ENCODE measurements at regions not wholly inside any gene's neighbourhood (a gene's known extent, or its start where the extent isn't known, plus 50 kb on each side); places are given as distances from the start of the nearest gene placed in this dataset.
"Not testable (repeated sequence)": the region's sequence is repeated elsewhere in the genome, so short reads cannot be mapped to it uniquely, and the experiment has no call there.

DNA sequence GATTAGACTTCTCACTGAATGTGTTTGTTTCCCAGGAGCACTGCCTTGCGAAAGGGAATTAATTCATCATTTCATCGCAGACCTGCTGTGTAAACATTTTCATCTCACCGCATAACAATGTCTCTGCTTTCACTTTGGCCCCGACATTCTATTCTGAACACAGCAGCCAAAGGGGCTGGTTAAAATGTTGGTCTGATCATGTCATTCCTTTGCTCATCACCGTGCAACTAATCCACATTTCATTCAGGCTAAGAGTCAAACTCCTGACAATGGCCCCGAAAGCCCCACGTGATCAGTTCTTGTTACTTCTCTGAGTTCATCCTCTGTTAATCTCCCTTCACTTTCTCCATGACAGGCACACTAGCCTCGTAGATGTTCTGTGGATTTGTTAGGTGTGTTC, 57.1 kb upstream of the BDP1 start:
- not testable (repeated sequence) for H3K27me3 ChIP-seq (ENCODE audit: insufficient read depth, low read length, poor library complexity, severe bottlenecking)

DNA sequence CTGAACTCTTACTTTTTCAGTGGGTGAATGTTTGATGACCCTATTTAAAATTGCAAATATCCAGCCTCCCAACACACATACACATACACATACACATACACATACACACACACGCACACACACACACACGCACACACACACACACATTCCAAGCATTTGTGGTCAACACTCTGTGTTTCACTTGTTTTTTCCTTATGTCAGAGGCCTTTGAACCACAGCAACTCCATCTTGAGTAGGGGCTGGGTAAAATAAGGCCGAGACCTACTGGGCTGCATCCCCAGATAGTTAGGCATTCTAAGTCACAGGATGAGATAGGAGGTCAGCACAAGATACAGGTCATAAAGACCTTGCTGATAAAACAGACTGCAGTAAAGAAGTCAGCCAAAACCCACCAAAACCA, 56.6 kb upstream of the BDP1 start:
- H3K79me2 ChIP-seq (ENCODE audit: insufficient read depth, low read length); H3K9me2 ChIP-seq (replicated peaks; ENCODE audit: low read depth, low read length); H4K20me1 ChIP-seq (ENCODE audit: insufficient read depth, low read length, poor library complexity, severe bottlenecking); H3K4me1 ChIP-seq (ENCODE audit: insufficient read depth, low read length, poor library complexity, severe bottlenecking); H3K4me3 ChIP-seq (ENCODE audit: low read length, poor library complexity, severe bottlenecking); H3K36me3 ChIP-seq (ENCODE audit: insufficient read depth, low read length); H3F3A ChIP-seq (ENCODE audit: low read depth); H2AFZ ChIP-seq (ENCODE audit: low read length); H3K27me3 ChIP-seq (ENCODE audit: insufficient read depth, low read length, poor library complexity, severe bottlenecking); H3K9ac ChIP-seq (ENCODE audit: low read depth, low read length, poor library complexity, severe bottlenecking); H3K9me3 ChIP-seq (ENCODE audit: insufficient read depth, low read depth, low read length); H3K4me2 ChIP-seq (ENCODE audit: low read depth, low read length, poor library complexity, severe bottlenecking): not testable (repeated sequence)

More for the DNA sequence above, 57.1 kb upstream of the BDP1 start:
- not testable (repeated sequence) for H3K9me2 ChIP-seq (replicated peaks; ENCODE audit: low read depth, low read length); H3K4me1 ChIP-seq (ENCODE audit: insufficient read depth, low read length, poor library complexity, severe bottlenecking); H2AFZ ChIP-seq (ENCODE audit: low read length); H3F3A ChIP-seq (ENCODE audit: low read depth); H4K20me1 ChIP-seq (ENCODE audit: insufficient read depth, low read length, poor library complexity, severe bottlenecking); H3K79me2 ChIP-seq (ENCODE audit: insufficient read depth, low read length); H3K9ac ChIP-seq (ENCODE audit: low read depth, low read length, poor library complexity, severe bottlenecking); H3K36me3 ChIP-seq (ENCODE audit: insufficient read depth, low read length); H3K4me3 ChIP-seq (ENCODE audit: low read length, poor library complexity, severe bottlenecking); H3K9me3 ChIP-seq (ENCODE audit: insufficient read depth, low read depth, low read length); H3K4me2 ChIP-seq (ENCODE audit: low read depth, low read length, poor library complexity, severe bottlenecking)

DNA sequence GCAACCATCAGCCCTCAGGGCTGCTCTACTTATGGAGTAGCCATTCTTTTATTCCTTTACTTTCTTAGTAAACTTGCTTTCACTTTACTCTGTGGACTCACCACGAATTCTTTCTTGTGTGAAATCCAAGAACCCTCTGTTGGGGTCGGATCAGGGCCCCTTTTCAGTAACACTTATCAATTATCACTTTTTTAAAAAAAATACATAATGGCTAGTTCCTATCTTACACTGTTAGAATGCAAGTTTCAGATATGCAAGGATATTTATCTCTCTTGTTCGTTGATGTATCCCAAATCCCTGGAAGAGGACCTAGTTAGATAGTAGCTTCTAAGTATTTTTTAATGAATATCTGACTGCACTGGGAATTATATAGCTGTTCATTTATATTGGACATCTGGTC, 56.0 kb upstream of the BDP1 start:
- H3K9me2 ChIP-seq (replicated peaks; ENCODE audit: low read depth, low read length); H3K4me2 ChIP-seq (ENCODE audit: low read depth, low read length, poor library complexity, severe bottlenecking); H2AFZ ChIP-seq (ENCODE audit: low read length); H4K20me1 ChIP-seq (ENCODE audit: insufficient read depth, low read length, poor library complexity, severe bottlenecking); H3K27me3 ChIP-seq (ENCODE audit: insufficient read depth, low read length, poor library complexity, severe bottlenecking); H3K9ac ChIP-seq (ENCODE audit: low read depth, low read length, poor library complexity, severe bottlenecking); H3K36me3 ChIP-seq (ENCODE audit: insufficient read depth, low read length); H3K4me1 ChIP-seq (ENCODE audit: insufficient read depth, low read length, poor library complexity, severe bottlenecking); H3K9me3 ChIP-seq (ENCODE audit: insufficient read depth, low read depth, low read length); H3K4me3 ChIP-seq (ENCODE audit: low read length, poor library complexity, severe bottlenecking); H3F3A ChIP-seq (ENCODE audit: low read depth); H3K79me2 ChIP-seq (ENCODE audit: insufficient read depth, low read length): not testable (repeated sequence)

DNA sequence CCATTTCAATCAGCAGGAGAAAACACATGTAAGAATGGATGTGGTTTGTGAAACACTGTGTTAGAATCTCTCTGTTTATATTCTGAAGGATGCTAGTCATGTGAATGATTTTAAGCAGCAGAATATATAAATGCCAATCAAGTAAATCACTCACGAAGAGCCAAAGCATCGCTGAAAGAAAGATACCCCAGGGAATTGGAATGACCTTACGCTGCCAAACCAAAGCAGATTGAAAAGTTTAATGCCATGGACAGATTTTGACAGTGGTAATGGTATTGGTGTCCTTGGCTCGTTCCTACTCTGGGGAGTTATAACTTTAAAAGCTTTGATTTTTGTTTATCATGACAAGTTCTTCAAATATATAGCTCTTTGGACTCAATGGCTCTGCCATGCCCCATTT, 54.8 kb upstream of the BDP1 start:
- H3K27me3 ChIP-seq (ENCODE audit: insufficient read depth, low read length, poor library complexity, severe bottlenecking); H3K4me1 ChIP-seq (ENCODE audit: insufficient read depth, low read length, poor library complexity, severe bottlenecking); H3K4me2 ChIP-seq (ENCODE audit: low read depth, low read length, poor library complexity, severe bottlenecking); H3K4me3 ChIP-seq (ENCODE audit: low read length, poor library complexity, severe bottlenecking); H3K9ac ChIP-seq (ENCODE audit: low read depth, low read length, poor library complexity, severe bottlenecking); H3K36me3 ChIP-seq (ENCODE audit: insufficient read depth, low read length); H3F3A ChIP-seq (ENCODE audit: low read depth); H3K9me3 ChIP-seq (ENCODE audit: insufficient read depth, low read depth, low read length); H4K20me1 ChIP-seq (ENCODE audit: insufficient read depth, low read length, poor library complexity, severe bottlenecking); H3K9me2 ChIP-seq (replicated peaks; ENCODE audit: low read depth, low read length); H3K79me2 ChIP-seq (ENCODE audit: insufficient read depth, low read length); H2AFZ ChIP-seq (ENCODE audit: low read length): not testable (repeated sequence)

DNA sequence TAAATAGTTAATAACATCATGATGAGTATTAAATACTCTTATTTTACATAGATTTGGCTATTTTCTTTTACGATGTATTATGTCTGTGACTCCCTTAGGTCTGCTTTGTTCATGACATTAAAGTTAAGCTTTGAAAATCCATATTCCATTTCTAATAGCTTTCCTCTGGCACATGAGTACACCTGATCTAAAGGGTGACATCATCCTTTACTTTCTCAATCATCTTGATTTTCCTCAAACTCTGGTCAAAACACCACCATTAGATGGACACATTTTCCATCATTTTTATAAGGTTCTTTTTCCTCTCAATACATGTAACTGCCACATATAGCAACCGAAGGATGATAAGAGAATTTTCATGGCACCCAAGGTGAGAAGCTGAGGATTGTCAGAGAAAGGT, 54.3 kb upstream of the BDP1 start:
- not testable (repeated sequence) for H3K4me3 ChIP-seq (ENCODE audit: low read length, poor library complexity, severe bottlenecking); H3K9ac ChIP-seq (ENCODE audit: low read depth, low read length, poor library complexity, severe bottlenecking); H3K9me3 ChIP-seq (ENCODE audit: insufficient read depth, low read depth, low read length); H2AFZ ChIP-seq (ENCODE audit: low read length); H3K9me2 ChIP-seq (replicated peaks; ENCODE audit: low read depth, low read length); H3K4me2 ChIP-seq (ENCODE audit: low read depth, low read length, poor library complexity, severe bottlenecking); H3K27me3 ChIP-seq (ENCODE audit: insufficient read depth, low read length, poor library complexity, severe bottlenecking); H3F3A ChIP-seq (ENCODE audit: low read depth); H3K79me2 ChIP-seq (ENCODE audit: insufficient read depth, low read length); H3K36me3 ChIP-seq (ENCODE audit: insufficient read depth, low read length); H3K4me1 ChIP-seq (ENCODE audit: insufficient read depth, low read length, poor library complexity, severe bottlenecking); H4K20me1 ChIP-seq (ENCODE audit: insufficient read depth, low read length, poor library complexity, severe bottlenecking)

DNA sequence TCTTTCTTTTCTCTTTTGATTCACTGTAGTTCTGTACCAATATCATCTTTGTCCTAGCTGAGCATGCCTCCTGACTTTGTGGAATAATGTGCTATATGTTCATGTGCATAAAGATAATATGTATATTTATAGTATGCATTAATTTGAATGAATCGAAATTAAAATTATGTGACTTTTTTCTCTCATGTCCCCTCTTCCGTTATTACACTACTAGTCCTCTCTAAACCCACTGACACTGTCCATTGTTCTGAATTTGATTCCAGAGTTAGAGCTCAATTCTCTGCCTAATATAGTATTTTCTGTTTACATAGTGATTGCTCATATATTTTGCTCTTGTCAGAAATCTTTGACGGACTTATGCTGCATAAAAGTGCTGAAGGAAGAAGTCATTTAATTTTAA, 53.9 kb upstream of the BDP1 start:
- not testable (repeated sequence) for H3K9me2 ChIP-seq (replicated peaks; ENCODE audit: low read depth, low read length); H2AFZ ChIP-seq (ENCODE audit: low read length); H3K9me3 ChIP-seq (ENCODE audit: insufficient read depth, low read depth, low read length); H3K9ac ChIP-seq (ENCODE audit: low read depth, low read length, poor library complexity, severe bottlenecking); H3K36me3 ChIP-seq (ENCODE audit: insufficient read depth, low read length); H3K27me3 ChIP-seq (ENCODE audit: insufficient read depth, low read length, poor library complexity, severe bottlenecking); H3K4me1 ChIP-seq (ENCODE audit: insufficient read depth, low read length, poor library complexity, severe bottlenecking); H3K79me2 ChIP-seq (ENCODE audit: insufficient read depth, low read length); H3K4me2 ChIP-seq (ENCODE audit: low read depth, low read length, poor library complexity, severe bottlenecking); H4K20me1 ChIP-seq (ENCODE audit: insufficient read depth, low read length, poor library complexity, severe bottlenecking); H3F3A ChIP-seq (ENCODE audit: low read depth); H3K4me3 ChIP-seq (ENCODE audit: low read length, poor library complexity, severe bottlenecking)

DNA sequence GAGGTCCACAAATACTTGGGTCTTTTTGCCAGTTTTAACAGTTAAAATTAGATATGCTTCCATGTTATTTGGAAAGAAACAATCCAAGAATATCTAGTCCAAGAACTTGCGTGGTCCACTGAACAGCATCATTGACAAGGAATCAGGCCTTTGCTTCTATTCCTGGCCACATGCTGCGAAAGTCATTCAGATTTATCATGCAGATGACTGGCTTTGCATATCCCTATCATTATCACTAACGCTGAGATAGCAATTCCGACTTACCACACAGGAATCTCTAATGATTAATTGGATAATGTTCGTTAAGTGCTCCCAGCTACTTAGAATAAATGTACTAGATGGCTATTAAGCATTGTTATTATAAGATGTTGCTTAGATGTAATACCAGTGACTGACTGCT, 51.0 kb upstream of the BDP1 start:
- not testable (repeated sequence) for H3K4me2 ChIP-seq (ENCODE audit: low read depth, low read length, poor library complexity, severe bottlenecking); H3F3A ChIP-seq (ENCODE audit: low read depth); H3K4me1 ChIP-seq (ENCODE audit: insufficient read depth, low read length, poor library complexity, severe bottlenecking); H3K36me3 ChIP-seq (ENCODE audit: insufficient read depth, low read length); H3K9me2 ChIP-seq (replicated peaks; ENCODE audit: low read depth, low read length); H3K9me3 ChIP-seq (ENCODE audit: insufficient read depth, low read depth, low read length); H2AFZ ChIP-seq (ENCODE audit: low read length); H3K9ac ChIP-seq (ENCODE audit: low read depth, low read length, poor library complexity, severe bottlenecking); H3K27me3 ChIP-seq (ENCODE audit: insufficient read depth, low read length, poor library complexity, severe bottlenecking); H4K20me1 ChIP-seq (ENCODE audit: insufficient read depth, low read length, poor library complexity, severe bottlenecking); H3K79me2 ChIP-seq (ENCODE audit: insufficient read depth, low read length); H3K4me3 ChIP-seq (ENCODE audit: low read length, poor library complexity, severe bottlenecking)

DNA sequence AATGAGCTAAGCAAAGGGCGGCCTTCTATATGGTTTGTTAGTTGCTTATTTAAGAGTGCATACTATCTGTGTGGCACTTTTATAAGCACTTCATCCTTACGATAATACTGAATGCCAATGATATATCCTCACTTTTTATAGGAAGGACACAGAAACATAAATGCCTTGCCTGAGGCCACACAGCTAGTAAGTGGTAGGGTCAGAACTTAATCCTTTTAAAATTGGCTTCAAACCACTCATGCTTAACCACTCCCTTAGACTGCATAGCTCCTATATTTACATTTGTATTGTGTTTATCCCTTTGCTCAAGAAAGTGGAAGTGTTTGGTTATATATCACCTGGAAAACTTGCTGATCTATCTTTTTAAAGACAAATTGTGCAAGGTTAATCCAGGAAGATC, 50.5 kb upstream of the BDP1 start:
- not testable (repeated sequence) for H3K4me2 ChIP-seq (ENCODE audit: low read depth, low read length, poor library complexity, severe bottlenecking); H3K36me3 ChIP-seq (ENCODE audit: insufficient read depth, low read length); H3K4me1 ChIP-seq (ENCODE audit: insufficient read depth, low read length, poor library complexity, severe bottlenecking); H3K27me3 ChIP-seq (ENCODE audit: insufficient read depth, low read length, poor library complexity, severe bottlenecking); H3K9me2 ChIP-seq (replicated peaks; ENCODE audit: low read depth, low read length); H3K4me3 ChIP-seq (ENCODE audit: low read length, poor library complexity, severe bottlenecking); H3K9me3 ChIP-seq (ENCODE audit: insufficient read depth, low read depth, low read length); H4K20me1 ChIP-seq (ENCODE audit: insufficient read depth, low read length, poor library complexity, severe bottlenecking); H3K79me2 ChIP-seq (ENCODE audit: insufficient read depth, low read length); H3K9ac ChIP-seq (ENCODE audit: low read depth, low read length, poor library complexity, severe bottlenecking); H2AFZ ChIP-seq (ENCODE audit: low read length); H3F3A ChIP-seq (ENCODE audit: low read depth)

Data from Loucy (cell line).